ENCODE measurements at regions not wholly inside any gene's neighbourhood (a gene's known extent, or its start where the extent isn't known, plus 50 kb on each side); places are given as distances from the start of the nearest gene placed in this dataset.

- TF ChIP-seq CTCF (conservative IDR thresholded peaks at IDR 0.05) (no peak), EZH2 (IDR thresholded peaks at IDR 0.05; ENCODE audit: low read depth) (no peak)
Measured at GRCh38 chr11:23764286-23764685, 732.6 kb upstream of the LUZP2 start.

Data from PC-9 (cell line).